Panc1 (cell line): ENCODE measurements at regions not wholly inside any gene's neighbourhood (a gene's known extent, or its start where the extent isn't known, plus 50 kb on each side); places are given as distances from the start of the nearest gene placed in this dataset.

Experiments
- CTCF ChIP-seq: fragments of 450-650 bp; IDR thresholded peaks from 2 replicates; pipeline ENCODE4 v1.5.1; 2017; ENCODE audit warnings: mild to moderate bottlenecking
- POLR2AphosphoS5 ChIP-seq: IDR thresholded peaks from 2 replicates; pipeline ENCODE4 v1.6.1; 2012; ENCODE audit warnings: mild to moderate bottlenecking, low read depth, low read length, moderate library complexity
- SIN3A ChIP-seq: IDR thresholded peaks from 2 replicates; pipeline ENCODE4 v1.6.1; 2012; ENCODE audit warnings: low read depth, mild to moderate bottlenecking, low read length, moderate library complexity, borderline replicate concordance; ENCODE audit not compliant: insufficient read depth
- TCF7L2 ChIP-seq: IDR thresholded peaks from 2 replicates; pipeline ENCODE4 v1.6.1; 2011; ENCODE audit warnings: mild to moderate bottlenecking, low read depth, low read length, inconsistent platforms

- TF ChIP-seq CTCF (no peak), POLR2AphosphoS5 (no peak), TCF7L2 (no peak), SIN3A (no peak)
These were observed 405.7 kb downstream of the FBXO15 start for GRCh38 chr18:73741946-73742345.
